COLO668 (cell line): ENCODE measurements at regions not wholly inside any gene's neighbourhood (a gene's known extent, or its start where the extent isn't known, plus 50 kb on each side); places are given as distances from the start of the nearest gene placed in this dataset.
A peak's percentile ranks its signal among the peaks of the same experiment; 100 is the strongest.

Experiments
- DNase-seq: peaks from one replicate; lab custom pipeline; 2025; ENCODE audit not compliant: unreplicated experiment; lab: John Stamatoyannopoulos, UW

GRCh38 chr21:29228306-29228705, 70.4 kb upstream of the BACH1 start:
- DNase-seq, result no peak

- no peak for DNase-seq
These were observed 68.0 kb upstream of the BACH1 start for GRCh38 chr21:29230551-29231261.

GRCh38 chr21:29231756-29232529, 66.8 kb upstream of the BACH1 start:
- no peak for DNase-seq

GRCh38 chr21:29232530-29233255, 66.0 kb upstream of the BACH1 start:
- DNase-seq, result no peak

- DNase-seq, result no peak
These were observed 65.5 kb upstream of the BACH1 start for GRCh38 chr21:29233256-29233546.

- DNase-seq, result no peak
These were observed 64.8 kb upstream of the BACH1 start for GRCh38 chr21:29233611-29234540.

- no peak for DNase-seq
These were observed 63.0 kb upstream of the BACH1 start for GRCh38 chr21:29235714-29236197.

- DNase-seq, result no peak
These were observed 62.5 kb upstream of the BACH1 start for GRCh38 chr21:29236201-29236600.

- DNase-seq, result no peak
These were observed 61.3 kb upstream of the BACH1 start for GRCh38 chr21:29237110-29238052.

- DNase-seq, result no peak
These were observed 60.4 kb upstream of the BACH1 start for GRCh38 chr21:29238053-29238966.

- DNase-seq, result no peak
These were observed 59.8 kb upstream of the BACH1 start for GRCh38 chr21:29238967-29239290.

GRCh38 chr21:29240136-29240535, 58.6 kb upstream of the BACH1 start:
- no peak for DNase-seq

- no peak for DNase-seq
These were observed 56.5 kb upstream of the BACH1 start for GRCh38 chr21:29242201-29242600.

GRCh38 chr21:29243188-29243587, 55.5 kb upstream of the BACH1 start:
- DNase-seq, result no peak

- DNase-seq, result peak; percentile 23
These were observed 53.5 kb upstream of the BACH1 start for GRCh38 chr21:29245104-29245643.

GRCh38 chr21:29245863-29246262, 52.9 kb upstream of the BACH1 start:
- no peak for DNase-seq

GRCh38 chr21:29246614-29247013, 52.1 kb upstream of the BACH1 start:
- DNase-seq, result no peak

GRCh38 chr21:29248124-29248523, 50.6 kb upstream of the BACH1 start:
- no peak for DNase-seq
